DMS114 treated with DMSO at 0.1 percent for 48 hours (cell line): ENCODE measurements at regions not wholly inside any gene's neighbourhood (a gene's known extent, or its start where the extent isn't known, plus 50 kb on each side); places are given as distances from the start of the nearest gene placed in this dataset.

ENCODE experiments used
- DNase-seq: peaks from one replicate; lab custom pipeline; 2025; ENCODE audit not compliant: unreplicated experiment; lab: John Stamatoyannopoulos, UW

DNA sequence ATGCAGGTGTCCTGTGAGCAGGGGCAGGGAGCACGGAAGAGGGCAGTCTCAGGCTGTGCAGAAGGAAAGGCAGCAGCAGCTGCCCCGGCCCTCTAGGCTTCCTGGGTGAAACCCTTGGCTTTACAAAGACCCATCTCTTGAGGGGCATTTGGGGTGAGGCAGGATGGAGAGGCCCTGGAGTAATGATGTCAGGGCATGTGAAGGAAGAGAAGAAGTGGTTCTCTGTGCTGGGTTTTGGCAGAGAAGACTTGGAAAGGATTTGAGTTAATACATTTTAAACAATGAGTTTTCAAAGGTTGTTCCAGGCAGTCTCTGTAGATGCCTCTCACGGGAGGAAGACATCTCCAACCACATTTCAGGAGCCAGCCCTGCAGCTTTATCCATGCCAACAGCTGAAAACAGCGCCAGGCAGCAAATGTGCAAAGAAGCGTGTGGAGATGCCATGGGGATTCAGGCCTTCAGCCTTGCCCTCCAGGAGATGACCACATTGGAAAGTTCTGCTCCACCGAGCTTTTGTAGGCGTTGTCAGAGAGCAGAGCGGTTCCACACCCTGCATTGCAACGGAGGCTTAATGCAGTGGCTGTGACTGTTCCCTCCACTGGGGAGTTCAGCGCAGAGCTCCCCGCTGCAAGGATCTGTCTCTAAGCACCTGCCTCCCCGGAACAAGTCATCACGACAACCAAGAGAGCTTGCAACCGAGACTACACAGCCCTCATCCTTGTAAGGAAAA is 322.8 kb downstream of the UQCRFS1 start:
- DNase-seq = no peak

DNA sequence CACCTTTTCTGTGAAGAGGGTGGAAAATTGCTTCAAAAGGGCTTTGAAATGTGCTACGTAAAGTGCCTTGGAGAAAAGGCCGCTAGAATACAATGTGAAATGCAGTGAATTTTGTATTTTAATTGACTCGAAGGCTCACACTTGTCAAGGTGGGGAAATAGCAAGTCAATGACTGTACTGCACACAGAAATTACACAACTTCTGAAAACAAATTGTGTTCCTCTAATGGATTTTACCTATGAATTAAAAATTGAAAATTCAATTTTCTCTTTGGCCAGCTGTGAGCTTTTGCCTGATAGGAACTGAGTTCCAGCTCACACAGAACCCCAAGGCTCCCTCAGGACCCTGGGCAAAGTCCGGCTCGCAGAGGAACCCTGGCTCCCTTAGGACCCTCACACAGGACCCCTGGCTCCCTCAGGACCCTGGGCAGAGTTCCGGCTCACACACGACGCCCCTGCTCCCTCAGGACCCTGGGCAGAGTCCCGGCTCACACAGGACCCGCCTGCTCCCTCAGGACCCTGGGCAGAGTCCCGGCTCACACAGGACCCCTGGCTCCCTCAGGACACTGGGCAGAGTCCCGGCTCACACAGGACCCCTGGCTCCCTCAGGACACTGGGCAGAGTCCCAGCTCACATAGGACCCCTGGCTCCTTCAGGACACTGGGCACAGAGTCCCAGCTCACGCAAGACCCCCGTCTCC is 324.9 kb downstream of the UQCRFS1 start:
- DNase-seq = no peak

DNA sequence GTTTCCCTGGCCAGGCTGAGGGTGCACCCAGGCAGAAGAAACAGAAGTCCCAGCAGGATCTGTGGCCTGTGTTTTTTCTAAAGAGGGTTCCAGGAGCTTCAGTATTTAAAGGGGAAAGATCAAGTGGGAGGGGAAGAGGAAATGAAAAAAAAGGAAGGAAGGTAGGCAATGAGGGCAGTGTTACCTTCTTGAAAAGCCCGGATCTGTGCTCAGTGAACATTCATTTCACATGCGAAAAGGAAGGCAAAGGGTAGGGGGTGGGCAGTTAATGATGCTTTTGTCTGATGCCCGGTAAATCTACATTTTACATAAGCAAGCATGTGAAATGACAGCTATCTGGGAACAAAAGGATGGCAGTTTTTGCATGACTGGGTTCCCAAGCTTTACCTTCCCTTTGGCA is 326.2 kb downstream of the UQCRFS1 start:
- no peak for DNase-seq

DNA sequence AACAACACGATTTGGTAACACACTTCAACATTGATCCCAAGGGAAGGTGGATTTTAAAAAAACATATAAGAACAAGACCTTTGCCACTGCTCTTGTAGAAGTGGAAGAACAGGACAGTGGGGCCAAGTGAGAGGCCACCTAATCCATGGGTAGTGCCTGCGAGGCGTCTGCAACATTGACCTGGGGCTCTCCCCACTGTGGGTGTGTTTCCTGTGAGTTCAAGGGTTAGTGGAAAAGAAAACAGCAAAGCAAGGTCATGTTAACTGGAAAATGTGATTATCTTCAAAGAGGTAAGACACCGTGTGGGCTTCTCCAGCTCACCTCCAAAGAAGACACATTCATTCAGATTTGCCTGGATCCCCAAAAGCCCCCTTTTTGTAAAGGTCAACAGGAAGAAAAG is 327.0 kb downstream of the UQCRFS1 start:
- no peak for DNase-seq

DNA sequence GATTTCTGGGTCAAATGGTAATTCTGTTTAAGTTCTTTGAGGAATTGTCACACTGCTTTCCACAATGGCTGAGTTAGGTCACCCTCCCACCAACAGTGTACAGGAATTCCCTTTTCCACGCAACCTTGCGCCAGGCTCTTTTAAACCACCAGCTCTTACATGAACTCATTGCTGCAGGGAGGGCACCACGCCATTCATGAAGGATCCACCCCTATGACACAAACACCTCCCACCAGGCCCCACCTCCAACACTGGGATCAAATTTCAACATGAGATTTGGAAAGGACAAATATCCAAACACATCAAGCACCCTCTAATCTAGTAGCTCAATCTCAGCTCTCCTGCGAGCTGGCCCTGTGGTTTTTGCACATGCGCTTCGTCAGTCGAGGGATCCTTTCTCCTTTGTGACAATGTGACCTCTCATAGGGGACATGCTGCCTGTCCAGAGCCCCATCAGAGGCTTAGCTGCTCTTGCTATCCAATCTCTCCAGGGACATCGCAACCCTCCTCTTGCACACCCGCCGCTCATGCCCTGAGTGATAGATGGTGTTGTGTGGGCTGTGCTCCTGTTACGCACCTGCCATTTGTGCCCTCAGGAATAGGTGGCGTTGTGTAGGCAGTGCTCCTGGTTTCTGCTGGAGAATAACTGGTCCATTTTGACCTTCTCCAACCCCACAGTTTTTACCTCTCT is 328.0 kb downstream of the UQCRFS1 start:
- no peak for DNase-seq

DNA sequence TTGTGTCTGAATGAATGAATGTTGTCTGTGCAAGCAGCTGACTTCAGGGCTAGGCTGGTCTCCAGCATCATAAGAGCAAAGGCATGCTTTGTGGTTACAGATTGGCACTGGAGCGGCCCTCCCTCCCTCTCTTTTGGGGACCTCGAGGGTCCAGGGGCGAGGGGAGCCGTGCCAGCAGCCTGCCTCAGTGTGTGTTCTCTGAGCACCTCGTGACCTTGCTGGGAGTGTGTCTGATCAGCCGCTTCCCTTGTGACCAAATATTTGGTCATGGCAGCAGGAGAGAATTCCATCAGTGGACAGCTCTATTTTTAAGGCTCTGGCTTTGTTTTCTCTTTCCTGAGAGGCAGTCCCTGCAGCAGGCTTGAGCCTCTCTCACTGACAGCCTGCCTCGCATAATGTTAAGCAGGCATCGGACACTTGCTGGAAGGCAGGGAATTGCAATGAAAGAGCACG is 329.7 kb downstream of the UQCRFS1 start:
- no peak for DNase-seq

DNA sequence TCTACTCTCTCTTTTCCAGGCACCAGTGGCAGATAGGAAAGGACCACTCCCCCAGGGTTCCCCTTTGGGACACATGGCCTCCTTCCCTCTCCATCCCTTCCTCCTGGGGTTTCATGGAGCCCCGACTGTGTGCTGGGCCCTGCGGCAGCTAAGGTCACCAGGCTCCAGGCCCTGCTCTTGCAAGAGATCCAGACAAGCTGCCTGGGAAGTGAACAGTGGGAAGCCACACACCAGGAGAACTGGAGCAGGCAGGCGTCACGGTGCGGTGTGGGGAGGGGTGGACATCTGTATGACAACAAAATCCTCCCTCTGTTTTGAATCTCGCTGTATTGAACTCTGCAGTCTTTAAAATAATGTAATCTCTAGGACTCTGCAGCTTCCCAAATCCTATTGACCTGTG is 330.1 kb downstream of the UQCRFS1 start:
- no peak for DNase-seq

DNA sequence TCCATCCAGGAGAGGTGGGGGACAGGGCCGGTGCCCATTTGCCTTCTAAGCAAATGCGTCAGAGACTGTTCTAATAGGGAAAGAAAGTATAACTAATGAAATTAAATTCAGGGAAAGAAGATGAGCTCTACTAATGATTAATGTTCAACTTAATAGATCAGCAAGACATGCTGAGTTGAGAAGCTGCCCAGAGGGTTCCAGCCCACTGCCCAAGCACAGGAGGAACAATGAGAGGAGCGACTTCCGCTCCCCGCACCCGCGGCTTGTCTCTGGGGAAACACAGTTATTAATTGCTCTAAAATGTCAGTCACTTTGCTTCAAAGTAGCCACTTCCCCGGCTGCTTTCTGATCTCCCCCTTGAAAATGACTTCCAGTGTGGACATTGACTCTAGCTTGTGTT is 331.3 kb downstream of the UQCRFS1 start:
- DNase-seq = peak; percentile 3

DNA sequence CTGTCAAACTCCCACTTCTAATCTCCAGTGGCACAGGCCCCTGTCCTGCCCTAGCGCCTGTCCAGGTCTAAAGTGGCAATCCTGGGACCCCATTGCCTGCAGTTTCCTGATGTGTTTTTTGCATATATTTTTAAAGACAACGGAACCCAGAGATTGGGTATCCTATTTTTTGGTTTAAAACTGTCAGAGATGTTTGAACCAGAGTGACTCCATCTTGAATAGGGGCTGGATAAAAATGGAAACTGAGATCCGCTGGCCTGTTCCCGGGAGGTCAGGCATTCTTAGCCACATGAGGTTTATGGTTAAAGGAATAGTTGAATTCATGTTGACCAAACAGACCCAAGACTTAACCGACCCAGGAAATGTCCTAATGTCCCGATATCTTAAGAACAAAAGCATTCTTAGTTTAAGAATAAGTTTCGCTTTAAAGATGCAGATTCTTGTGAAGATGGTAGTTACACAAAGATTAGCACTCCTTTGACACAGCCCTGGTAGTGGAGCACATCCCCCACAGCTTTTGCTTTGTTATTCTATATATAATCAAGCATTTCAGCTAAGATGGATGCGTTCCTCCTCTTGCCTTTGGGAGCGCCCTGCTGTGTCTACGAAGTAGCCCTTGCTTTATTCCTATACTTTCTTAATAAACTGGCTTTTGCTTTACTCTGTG is 332.1 kb downstream of the UQCRFS1 start:
- no peak for DNase-seq

DNA sequence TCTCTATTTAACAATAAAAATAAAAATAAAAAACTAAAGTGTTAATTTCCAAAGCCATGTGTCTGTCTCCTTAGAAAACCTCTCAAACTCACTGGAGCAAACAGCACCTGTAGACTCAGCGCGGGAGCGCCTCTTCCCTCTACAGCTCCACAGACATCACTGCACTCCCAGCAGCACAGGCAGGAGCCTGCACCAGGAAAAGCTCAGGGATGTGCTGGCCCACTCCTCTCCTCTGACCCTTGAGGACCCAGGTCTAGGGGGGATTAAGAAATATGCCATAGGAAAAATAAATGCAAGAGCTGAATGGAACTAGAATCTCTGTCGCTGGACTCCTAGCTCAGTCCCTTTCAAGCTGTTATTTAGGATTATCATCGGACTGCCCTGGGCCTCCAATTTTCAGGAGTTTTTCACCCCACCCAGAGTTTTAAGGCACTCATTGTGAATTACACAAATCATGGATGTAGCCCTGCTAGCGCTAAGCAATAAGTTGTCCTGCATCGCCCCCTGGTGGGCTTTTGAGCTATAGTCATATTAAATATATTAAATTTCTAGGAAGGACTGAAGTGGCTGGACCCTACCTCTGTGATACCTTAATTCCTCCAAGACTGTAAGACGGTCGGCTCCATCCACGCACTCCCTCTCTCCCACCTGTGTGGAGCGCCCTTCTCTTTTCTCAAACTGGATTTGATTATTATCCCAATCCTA is 333.9 kb downstream of the UQCRFS1 start:
- DNase-seq = peak; percentile 79

DNA sequence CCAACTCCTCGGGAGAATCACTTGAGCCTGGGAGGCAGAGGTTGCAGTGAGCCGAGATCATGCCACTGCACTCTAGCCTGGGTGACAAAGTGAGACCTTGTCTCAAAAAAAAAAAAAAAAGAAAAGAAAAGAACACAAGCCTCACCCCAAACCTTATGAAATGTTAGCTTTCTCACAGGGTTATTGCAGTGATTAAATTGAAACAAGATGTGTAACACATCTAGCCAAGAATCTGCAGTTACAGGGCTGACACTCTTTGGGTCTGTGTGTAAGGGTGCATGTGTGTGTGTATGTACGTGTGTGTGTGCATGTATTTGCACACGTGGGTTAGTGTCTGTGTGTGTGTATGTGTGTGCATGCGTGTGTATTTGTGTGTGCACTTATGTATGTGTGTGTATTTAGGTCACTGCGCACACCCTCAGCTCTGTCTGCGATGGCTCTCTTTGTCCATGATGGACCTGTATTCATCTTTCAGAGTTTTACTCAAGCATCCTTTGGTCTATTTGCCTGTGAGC is 336.3 kb downstream of the UQCRFS1 start:
- DNase-seq = no peak

DNA sequence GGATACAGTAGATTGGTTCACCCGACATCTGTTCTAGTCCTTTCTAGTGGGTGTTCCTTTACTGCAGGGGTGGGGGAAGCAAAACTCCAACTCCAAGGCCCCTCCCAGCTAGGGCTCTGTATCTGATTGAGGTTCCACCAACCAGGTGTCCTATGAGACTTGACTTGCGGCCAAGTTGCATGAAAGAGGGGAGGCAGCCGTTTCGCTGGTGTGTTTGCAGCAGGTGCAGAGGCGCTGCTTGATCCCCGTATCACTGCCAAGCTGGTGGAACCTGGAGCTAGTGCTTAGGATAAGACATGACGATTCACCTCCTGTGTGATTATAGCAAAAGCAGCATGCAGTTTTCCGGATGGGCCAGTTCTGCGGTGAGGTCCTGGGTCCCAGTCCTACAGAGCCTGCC is 338.2 kb downstream of the UQCRFS1 start:
- DNase-seq = no peak

DNA sequence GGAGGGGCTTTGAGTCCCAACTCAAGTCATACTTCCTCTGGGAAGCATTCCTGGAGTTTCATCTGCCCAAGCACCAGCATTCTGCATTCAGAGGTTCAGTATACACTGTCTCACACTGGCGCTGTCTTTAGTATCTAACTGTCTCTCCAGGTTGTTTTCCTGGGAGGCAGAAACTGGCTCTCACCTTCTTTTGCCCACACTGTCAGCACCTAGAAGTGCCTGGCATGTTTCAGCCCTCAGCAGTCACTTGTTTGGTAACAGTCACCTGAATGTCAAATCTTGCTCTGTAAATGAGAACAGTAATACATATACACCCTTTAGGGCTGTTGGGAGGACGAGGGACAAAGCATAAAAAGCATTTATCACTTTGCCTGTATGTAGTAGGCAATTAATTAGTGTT is 339.6 kb downstream of the UQCRFS1 start:
- DNase-seq = no peak

DNA sequence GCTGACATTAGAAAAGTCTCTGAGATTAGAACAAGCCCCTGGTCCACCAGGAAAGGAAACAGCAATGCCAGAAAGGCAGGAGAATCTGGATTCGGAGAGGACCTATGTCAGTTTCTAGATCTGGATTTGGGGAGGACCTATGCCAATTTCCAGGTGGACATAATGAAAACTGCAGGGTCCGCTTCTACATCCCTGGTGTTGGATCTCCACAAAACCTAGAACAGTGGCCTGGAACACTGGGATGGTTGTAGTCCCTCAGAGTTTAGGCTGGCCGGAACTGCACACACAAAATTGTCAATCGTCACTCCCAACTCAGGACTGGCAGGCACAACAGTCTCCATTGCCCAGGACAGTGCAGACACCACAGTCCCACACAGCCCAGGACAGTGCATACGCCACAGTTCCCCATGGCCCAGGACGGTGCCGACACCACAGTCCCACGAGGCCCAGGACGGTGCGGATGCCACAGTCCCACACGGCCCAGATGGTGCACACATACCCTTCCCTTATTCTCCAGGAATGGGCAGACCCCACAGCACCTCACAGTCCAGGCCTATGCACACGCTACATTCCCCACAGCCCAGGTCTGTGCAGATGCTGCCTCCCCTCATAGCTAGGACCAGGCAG is 341.7 kb downstream of the UQCRFS1 start:
- no peak for DNase-seq

DNA sequence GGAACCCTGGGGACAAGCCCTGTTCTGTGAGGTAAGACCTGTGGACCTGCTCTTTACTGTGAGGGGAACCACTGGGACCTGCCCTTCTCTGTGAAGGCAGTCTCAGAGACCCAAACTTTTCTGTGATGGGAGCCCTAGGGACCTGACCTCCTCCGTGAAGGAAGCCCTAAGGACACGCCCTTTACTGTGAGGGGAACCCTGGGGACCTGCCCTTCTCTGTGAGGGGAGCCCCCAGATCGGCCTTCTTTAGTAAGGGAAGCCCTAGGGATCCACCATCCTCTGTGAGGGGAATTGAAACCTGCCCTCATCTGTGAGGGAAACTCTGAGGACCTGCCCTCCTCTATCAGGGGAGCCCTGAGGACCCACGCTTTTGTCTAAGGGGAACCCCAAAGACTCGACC is 343.5 kb downstream of the UQCRFS1 start:
- DNase-seq = no peak

DNA sequence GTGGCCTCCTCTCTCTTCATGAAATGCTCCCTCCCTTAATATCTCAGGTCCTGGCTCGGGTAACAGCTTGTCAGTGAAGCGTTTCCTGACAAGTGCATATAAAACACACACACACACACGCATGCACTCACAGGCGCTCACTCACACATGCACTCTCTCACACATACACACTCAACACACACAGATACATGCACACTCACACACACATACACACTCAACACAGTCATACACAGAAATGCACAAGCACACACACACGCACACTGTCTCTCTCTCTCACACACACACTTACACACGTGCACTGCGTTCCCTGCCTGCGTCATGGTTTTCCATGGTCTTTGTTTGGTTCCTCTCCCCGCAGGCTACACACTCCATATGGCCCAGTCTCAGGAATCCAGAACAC is 344.1 kb downstream of the UQCRFS1 start:
- DNase-seq = no peak

DNA sequence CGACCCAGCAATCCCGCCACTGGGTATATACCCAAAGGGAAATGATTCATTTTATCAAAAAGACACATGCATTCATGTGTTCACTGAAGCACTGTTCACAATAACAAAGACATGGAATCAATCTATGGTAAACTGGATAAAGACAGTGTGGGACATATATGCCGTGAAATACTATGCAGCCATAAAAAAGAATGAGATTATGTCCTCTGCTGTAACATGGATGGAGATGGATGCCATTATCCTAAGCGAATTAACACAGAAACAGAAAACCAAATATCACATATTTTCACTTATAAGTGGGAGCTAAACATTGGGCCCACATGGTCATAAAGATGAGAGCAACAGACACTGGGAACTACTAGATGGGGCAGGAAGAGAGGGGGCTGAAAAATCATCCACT is 345.0 kb downstream of the UQCRFS1 start:
- no peak for DNase-seq

DNA sequence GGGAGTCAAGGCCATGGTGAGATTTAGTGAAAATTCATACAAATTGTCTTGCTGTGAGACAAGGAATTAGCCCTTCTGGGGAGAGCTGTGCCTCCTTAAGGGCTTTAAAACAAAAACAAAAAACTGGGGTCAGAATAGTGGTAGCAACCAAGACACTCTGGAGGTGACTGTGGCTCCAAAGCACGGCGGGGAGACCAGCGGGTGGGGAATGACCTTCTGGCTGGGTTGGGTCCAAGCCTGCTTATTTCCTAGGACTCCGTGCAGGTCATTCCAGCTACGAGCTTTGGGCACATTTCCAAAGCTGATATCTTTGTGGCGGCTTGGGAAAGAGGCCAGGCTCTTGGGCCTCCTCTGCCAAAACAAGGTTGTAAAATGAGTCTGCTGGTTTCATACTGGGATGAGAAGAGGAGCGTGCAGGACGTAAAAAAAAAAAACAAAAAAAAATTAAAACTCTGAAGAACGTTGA is 348.3 kb downstream of the UQCRFS1 start:
- DNase-seq = no peak

DNA sequence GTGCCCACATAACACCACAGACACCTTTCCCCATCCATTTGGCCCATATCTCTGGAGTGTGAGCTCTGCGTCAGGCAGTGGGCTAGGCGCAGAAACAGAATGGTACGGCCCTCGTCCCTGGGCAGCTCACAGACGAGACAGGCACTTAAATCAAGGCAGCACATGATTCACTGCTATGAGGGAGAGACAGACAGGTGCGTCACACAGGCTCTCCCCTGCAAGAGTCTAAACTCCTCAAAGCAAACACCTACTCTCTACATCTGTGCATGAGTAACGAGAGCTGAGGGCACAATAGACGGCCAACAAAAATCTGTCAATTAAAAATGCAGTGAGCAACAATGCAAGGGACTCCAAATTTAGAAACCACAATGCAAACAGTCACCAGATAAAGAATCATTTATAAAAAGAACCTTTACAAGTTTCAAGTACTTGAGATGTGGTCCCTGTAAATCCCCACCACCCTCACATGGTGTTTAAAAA is 348.9 kb downstream of the UQCRFS1 start:
- no peak for DNase-seq

DNA sequence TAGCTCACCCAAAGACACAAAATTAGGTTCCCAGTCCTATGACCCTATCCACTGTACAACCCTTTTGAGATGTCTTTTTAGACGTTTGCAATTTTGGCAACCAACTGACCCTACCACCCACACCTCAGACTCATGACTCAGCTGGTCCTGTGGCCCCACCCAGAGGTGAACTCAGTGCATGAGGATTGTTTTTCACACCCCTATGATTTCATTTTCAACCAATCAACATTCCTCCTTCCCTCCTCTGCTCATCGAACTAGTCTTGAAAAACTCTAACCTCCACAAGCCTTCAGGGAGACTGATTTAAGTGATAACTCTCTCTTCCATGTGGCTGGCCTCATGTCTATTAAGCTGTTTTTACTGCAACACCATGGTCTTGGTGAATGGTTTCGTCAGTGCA is 350.7 kb downstream of the UQCRFS1 start:
- DNase-seq = no peak
